Upper lobe of left lung (tissue), 6 donors: ENCODE measurements at regions not wholly inside any gene's neighbourhood (a gene's known extent, or its start where the extent isn't known, plus 50 kb on each side); places are given as distances from the start of the nearest gene placed in this dataset.

Source experiments
- ATAC-seq, 2 donors: fragments of 200-7000 bp; cut with Tn5 transposase; one replicate each; pipeline ENCODE4 v1.9.1; 2022; ENCODE audit warnings: mild to moderate bottlenecking in 2 of 2, moderate library complexity in 2 of 2; ENCODE audit not compliant: low FRiP score in 2 of 2
- DNase-seq, 2 donors: peaks; one replicate each; pipeline ENCODE4 v3.0.0-alpha.2; 2019 to 2020
- H3K27ac ChIP-seq, 4 donors: fragments of 200-600 bp; sonication (generic); one replicate each; pipeline ENCODE4 v1.5.1; 2016 to 2019
- H3K27me3 ChIP-seq, 4 donors: fragments of 200-600 bp; sonication (generic); one replicate each; pipeline ENCODE4 v1.5.1; 2017 to 2019
- H3K36me3 ChIP-seq, 4 donors: fragments of 200-600 bp; sonication (generic); one replicate each; pipeline ENCODE4 v1.5.1; 2016 to 2019
- H3K4me1 ChIP-seq, 4 donors: fragments of 200-600 bp; sonication (generic); one replicate each; pipeline ENCODE4 v1.5.1; 2018 to 2019
- H3K4me3 ChIP-seq, 4 donors: fragments of 200-600 bp; sonication (generic); one replicate each; pipeline ENCODE4 v1.5.1; 2017 to 2019; ENCODE audit warnings: mild to moderate bottlenecking in 2 of 4, moderate library complexity in 1 of 4
- H3K9me3 ChIP-seq, 4 donors: fragments of 200-600 bp; sonication (generic); one replicate each; pipeline ENCODE4 v1.5.1; 2018 to 2019
- EP300 ChIP-seq, 4 donors: sonication (generic); formaldehyde crosslinking; IDR thresholded peaks; one replicate each; pipeline ENCODE4 v1.5.1; 2017; ENCODE audit warnings: antibody characterized with exemption in 4 of 4, control low read depth in 2 of 4
- POLR2A ChIP-seq, 4 donors: fragments of 450-650 bp; IDR thresholded peaks; one replicate each; pipeline ENCODE4 v1.5.1; 2016 to 2017; ENCODE audit warnings: antibody characterized with exemption in 4 of 4, mild to moderate bottlenecking in 2 of 4
- POLR2AphosphoS5 ChIP-seq, 2 donors: sonication (generic); formaldehyde crosslinking; IDR thresholded peaks; one replicate each; pipeline ENCODE4 v1.5.1; 2017; ENCODE audit warnings: antibody characterized with exemption in 2 of 2
- WGBS, 2 donors: methylation state at CpG; one replicate each; pipeline ENCODE4 v1.1.5; 2017 to 2018; 5-methylcytosine and 5-hydroxymethylcytosine counted together
- TF ChIP-seq, protein P1 (sequence below), 6 experiments: fragments of 450-650 bp in 4 of 6; fragments of 200-600 bp in 2 of 6; sonication (generic) in 2 of 6; IDR thresholded peaks; one replicate each; pipeline ENCODE4 v1.5.1; 2016 to 2019; ENCODE audit warnings: antibody characterized with exemption in 6 of 6
- donor health status: DM: no; HTN: no; CAD: no; lungs with moderate emphysema.
- donor health status: DM: no; HTN: yes; CAD: no; lungs with severe emphysema.

DNA sequence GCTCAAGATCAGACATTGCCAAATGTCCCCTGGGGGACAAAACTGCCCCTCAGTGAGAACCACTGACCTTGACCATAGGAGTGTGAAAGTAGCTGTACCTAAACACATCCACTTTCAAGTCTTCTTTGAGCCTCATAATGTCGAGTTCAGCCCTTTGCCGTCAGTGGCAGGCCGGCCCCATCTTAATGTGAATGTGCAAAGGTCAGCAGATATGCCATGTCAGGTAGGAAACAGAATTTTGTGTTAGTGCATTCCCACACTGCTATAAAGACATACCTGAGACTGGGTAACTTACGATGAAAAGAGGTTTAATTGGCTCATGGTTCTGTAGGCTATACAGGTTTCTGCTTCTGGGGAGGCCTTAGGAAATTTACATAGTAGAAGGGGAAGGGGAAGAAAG lies 95.1 kb upstream of the PIRT start:
- no peak for DNase-seq

DNA sequence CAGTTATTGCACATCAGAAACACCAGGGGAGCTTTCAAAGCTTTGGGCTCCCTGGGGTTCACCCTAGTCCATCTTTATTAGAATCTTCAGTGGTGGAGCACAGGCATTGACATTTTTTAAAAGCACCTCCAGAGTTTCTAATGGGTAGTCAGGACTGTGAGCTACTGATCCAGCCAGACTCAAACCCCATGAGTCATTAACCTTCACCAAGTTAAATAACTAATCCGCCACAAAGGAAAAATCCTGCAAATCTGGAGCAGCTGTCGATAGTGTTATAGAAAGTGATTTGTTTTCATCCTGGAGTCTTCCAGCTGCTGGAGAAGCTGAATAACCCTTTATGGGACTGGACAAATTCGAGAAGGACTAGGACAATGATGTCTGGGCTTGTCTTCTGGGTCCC lies 93.2 kb upstream of the PIRT start:
- Histone ChIP-seq H3K27ac (no peak overlapping the region), H3K9me3 (no peaks in the 10 kb centered on the region), H3K36me3 (no peaks in the 10 kb centered on the region), H3K4me3 (no peak overlapping the region), H3K4me1 (no peaks in the 10 kb centered on the region), H3K27me3 (no peaks in the 10 kb centered on the region)
- ATAC-seq: no peak
- 57% methylated on average over 3 of the region's 3 CpGs for WGBS, 2 donors
- no peak for DNase-seq
- no peak for TF ChIP-seq POLR2AphosphoS5 (IDR thresholded peaks at IDR 0.05)
- TF ChIP-seq EP300 (IDR thresholded peaks at IDR 0.05): no peak
- TF ChIP-seq, protein P1, sequence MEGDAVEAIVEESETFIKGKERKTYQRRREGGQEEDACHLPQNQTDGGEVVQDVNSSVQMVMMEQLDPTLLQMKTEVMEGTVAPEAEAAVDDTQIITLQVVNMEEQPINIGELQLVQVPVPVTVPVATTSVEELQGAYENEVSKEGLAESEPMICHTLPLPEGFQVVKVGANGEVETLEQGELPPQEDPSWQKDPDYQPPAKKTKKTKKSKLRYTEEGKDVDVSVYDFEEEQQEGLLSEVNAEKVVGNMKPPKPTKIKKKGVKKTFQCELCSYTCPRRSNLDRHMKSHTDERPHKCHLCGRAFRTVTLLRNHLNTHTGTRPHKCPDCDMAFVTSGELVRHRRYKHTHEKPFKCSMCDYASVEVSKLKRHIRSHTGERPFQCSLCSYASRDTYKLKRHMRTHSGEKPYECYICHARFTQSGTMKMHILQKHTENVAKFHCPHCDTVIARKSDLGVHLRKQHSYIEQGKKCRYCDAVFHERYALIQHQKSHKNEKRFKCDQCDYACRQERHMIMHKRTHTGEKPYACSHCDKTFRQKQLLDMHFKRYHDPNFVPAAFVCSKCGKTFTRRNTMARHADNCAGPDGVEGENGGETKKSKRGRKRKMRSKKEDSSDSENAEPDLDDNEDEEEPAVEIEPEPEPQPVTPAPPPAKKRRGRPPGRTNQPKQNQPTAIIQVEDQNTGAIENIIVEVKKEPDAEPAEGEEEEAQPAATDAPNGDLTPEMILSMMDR (IDR thresholded peaks at IDR 0.05): no peak

More for the DNA sequence above, 95.1 kb upstream of the PIRT start:
- ATAC-seq: no peak
- TF ChIP-seq POLR2AphosphoS5 (IDR thresholded peaks at IDR 0.05) (no peak), POLR2A (IDR thresholded peaks at IDR 0.05) (no peak), EP300 (IDR thresholded peaks at IDR 0.05) (no peak)
- TF ChIP-seq, protein P1 (IDR thresholded peaks at IDR 0.05): no peak
- no peak overlapping the region for H3K4me3 ChIP-seq
- H3K27ac ChIP-seq: no peak overlapping the region
- WGBS, 2 donors: 58 to 64% methylated on average over 4 of the region's 4 CpGs
- H3K36me3 ChIP-seq: no peaks in the 10 kb centered on the region
- no peaks in the 10 kb centered on the region for H3K27me3 ChIP-seq
- H3K9me3 ChIP-seq: no peaks in the 10 kb centered on the region
- H3K4me1 ChIP-seq: no peaks in the 10 kb centered on the region

DNA sequence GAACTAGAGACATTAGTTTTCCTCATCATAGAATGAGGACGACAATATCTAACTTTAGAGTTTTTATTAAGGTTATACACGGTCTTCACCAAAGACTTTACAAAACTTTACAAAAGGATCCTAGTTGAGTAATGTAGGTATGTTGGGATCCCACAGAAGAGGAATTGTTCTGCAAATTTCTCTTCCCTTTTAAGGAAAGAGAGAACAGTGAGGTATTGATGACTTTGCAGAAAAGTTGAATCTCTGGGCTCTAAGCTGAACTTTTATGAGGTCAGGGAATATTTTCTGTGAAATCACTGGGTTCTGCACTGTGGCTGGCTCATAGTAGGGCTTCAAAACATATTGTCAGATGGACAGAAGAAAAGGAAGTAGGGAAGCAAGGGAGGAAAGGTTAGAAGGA lies 89.8 kb upstream of the PIRT start:
- Histone ChIP-seq H3K27me3 (no peaks in the 10 kb centered on the region), H3K36me3 (no peaks in the 10 kb centered on the region), H3K9me3 (no peaks in the 10 kb centered on the region), H3K27ac (no peak overlapping the region), H3K4me1 (no peaks in the 10 kb centered on the region), H3K4me3 (no peak overlapping the region)
- TF ChIP-seq, protein P1 (IDR thresholded peaks at IDR 0.05): no peak
- TF ChIP-seq EP300 (IDR thresholded peaks at IDR 0.05) (no peak), POLR2A (IDR thresholded peaks at IDR 0.05) (no peak), POLR2AphosphoS5 (IDR thresholded peaks at IDR 0.05) (no peak)
- DNase-seq (no peak), ATAC-seq (no peak)
- WGBS, 2 donors: 84 to 86% methylated on average over 2 of the region's 2 CpGs

DNA sequence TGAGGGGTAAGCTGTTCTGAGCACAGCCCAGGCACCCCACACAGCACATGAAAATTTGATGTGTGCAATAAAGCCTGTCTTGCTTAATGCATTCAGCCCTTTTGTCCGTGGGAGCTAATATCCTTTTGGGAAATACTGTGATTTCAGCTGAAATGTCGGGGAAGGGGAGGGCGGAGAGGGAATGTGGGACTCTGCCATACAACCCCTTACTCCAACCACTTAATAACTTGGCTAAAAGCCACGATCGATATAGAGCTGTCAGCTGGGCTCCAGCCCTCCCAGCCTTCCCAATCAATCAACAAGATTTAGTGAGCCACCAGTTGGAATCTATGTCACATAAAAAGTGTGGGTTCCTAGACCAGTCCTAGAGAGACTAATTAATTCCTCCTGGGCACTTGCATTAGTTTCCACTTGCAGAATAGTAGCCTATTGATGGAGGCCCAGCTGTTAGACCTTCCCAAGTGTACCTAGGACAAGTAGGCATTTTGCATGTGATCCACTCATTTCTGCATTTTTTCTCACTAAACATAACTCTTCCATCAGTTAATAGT lies 82.7 kb upstream of the PIRT start:
- Histone ChIP-seq H3K9me3 (no peaks in the 10 kb centered on the region), H3K4me1 (no peaks in the 10 kb centered on the region), H3K4me3 (no peak overlapping the region), H3K36me3 (no peaks in the 10 kb centered on the region), H3K27me3 (no peaks in the 10 kb centered on the region), H3K27ac (no peak overlapping the region)
- ATAC-seq: no peak
- TF ChIP-seq POLR2AphosphoS5 (IDR thresholded peaks at IDR 0.05) (no peak), POLR2A (IDR thresholded peaks at IDR 0.05) (no peak), EP300 (IDR thresholded peaks at IDR 0.05) (no peak)
- TF ChIP-seq, protein P1 (IDR thresholded peaks at IDR 0.05): no peak
- no peak for DNase-seq
- WGBS, 2 donors: 81 to 82% methylated on average over 3 to 5 of the region's 5 CpGs

DNA sequence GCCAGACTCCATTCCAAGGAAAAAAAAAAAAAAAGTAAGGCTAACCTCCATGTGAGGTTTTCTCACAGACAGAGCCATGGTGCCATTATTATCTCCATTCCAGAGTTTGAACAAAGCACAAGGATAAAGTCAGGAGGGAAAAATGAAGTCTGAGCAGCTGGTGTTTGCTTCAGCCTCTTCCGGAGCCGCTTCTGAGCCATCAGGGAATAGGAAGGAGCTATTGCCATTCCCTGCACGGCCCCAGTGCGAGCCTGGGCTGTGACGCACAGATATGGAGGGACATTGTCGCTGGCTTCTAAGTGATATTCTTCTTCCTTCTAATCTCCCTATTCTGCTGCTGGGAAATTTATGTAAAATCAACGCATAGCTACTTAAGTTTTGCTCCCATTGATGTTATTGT lies 69.5 kb upstream of the PIRT start:
- 79 to 83% methylated on average over 7 of the region's 7 CpGs for WGBS, 2 donors
- ATAC-seq (no peak), DNase-seq (peak in 1 of 2 donors; percentile 11)
- Histone ChIP-seq H3K4me1 (no peaks in the 10 kb centered on the region), H3K27me3 (no peaks in the 10 kb centered on the region), H3K27ac (no peak overlapping the region), H3K4me3 (no peak overlapping the region), H3K36me3 (no peaks in the 10 kb centered on the region), H3K9me3 (peaks cover 0 to 7% (median 1%) of the 10 kb centered on the region in 4 donors)
- no peak for TF ChIP-seq EP300 (IDR thresholded peaks at IDR 0.05)
- no peak for TF ChIP-seq POLR2AphosphoS5 (IDR thresholded peaks at IDR 0.05)
- TF ChIP-seq, protein P1 (IDR thresholded peaks at IDR 0.05): no peak
- TF ChIP-seq POLR2A (IDR thresholded peaks at IDR 0.05): no peak
